HepG2 (cell line): ENCODE measurements at regions not wholly inside any gene's neighbourhood (a gene's known extent, or its start where the extent isn't known, plus 50 kb on each side); places are given as distances from the start of the nearest gene placed in this dataset.
"Not testable (repeated sequence)": the region's sequence is repeated elsewhere in the genome, so short reads cannot be mapped to it uniquely, and the experiment has no call there.

Source experiments
- ATAC-seq: fragments of 200-7000 bp; cut with Tn5 transposase; 3 replicates; pipeline ENCODE4 v1.9.1; 2020; ENCODE audit warnings: mild to moderate bottlenecking, moderate library complexity
- BruUV-seq: library from RNA; stranded (reverse); fragments of 400-500 nt; replicated peaks from 2 replicates; lab custom pipeline; 2021; lab: Mats Ljungman, UMichigan
- CTCF ChIA-PET: fragments of 300-600 bp; formaldehyde crosslinking; extraction: SDS; loops from one replicate; lab custom pipeline; 2021; ENCODE audit warnings: low total read pairs, inconsistent platforms, low intra/inter-chr PET ratio; lab: Yijun Ruan, JAX
- POLR2A ChIA-PET: fragments of 350-600 bp; sonication (Branson Sonifier 250); formaldehyde crosslinking; loops from one replicate; lab custom pipeline; 2020; ENCODE audit warnings: antibody characterized with exemption, inconsistent platforms; lab: Yijun Ruan, JAX
- DNase-seq: peaks from one replicate; pipeline ENCODE4 v3.0.0-alpha.2; 2015; ENCODE audit warnings: low spot score
- FAIRE-seq: peaks from 3 replicates; lab custom pipeline; 2011; peaks lifted over from hg19 to GRCh38; lab: Jason Lieb, UNC
- H2AFZ ChIP-seq: one replicate; pipeline ENCODE4 v1.6.1; 2011; ENCODE audit warnings: low read length, inconsistent platforms
- H3K27ac ChIP-seq: fragments of 300-600 bp; 3 replicates; pipeline ENCODE4 v1.8.0; 2011; ENCODE audit warnings: mixed run types, mild to moderate bottlenecking, mixed read lengths, low read length, inconsistent platforms; ENCODE audit not compliant: insufficient read depth; ENCODE audit errors: extremely low read length
- H3K27me3 ChIP-seq, 2 experiments: fragments of 200-600 bp in 1 of 2; 2 replicates in 1 of 2; 3 replicates in 1 of 2; pipeline versions ENCODE4 v1.6.0 to v1.8.0; 2011; ENCODE audit warnings: low read length in 2 of 2, mild to moderate bottlenecking in 2 of 2, moderate library complexity in 2 of 2, inconsistent platforms in 1 of 2; ENCODE audit not compliant: insufficient read depth in 2 of 2, control insufficient read depth in 1 of 2
- H3K36me3 ChIP-seq, 2 experiments: fragments of 200-600 bp in 1 of 2; replicated peaks in 1 of 2; 2 replicates in 1 of 2; 3 replicates in 1 of 2; pipeline versions ENCODE4 v1.5.1 to v1.8.0; 2011; ENCODE audit warnings: low read length in 2 of 2, inconsistent platforms in 1 of 2; ENCODE audit not compliant: insufficient read depth in 2 of 2, control insufficient read depth in 1 of 2
- H3K4me1 ChIP-seq: 2 replicates; pipeline ENCODE4 v1.5.1; 2012; ENCODE audit warnings: low read length, inconsistent platforms; ENCODE audit not compliant: insufficient read depth
- H3K4me2 ChIP-seq: 2 replicates; pipeline ENCODE4 v1.6.0; 2011; ENCODE audit warnings: low read depth, low read length, inconsistent platforms
- H3K4me3 ChIP-seq, 3 experiments: fragments of 200-600 bp in 1 of 3; sonication (generic), shearing (Covaris generic) in 1 of 3; replicated peaks in 1 of 3; 2 replicates each; pipeline ENCODE4 v1.5.1; 2011 to 2016; ENCODE audit warnings: low read length in 3 of 3, inconsistent platforms in 2 of 3, low read depth in 2 of 3, mild to moderate bottlenecking in 2 of 3, control low read depth in 1 of 3, mixed read lengths in 1 of 3; ENCODE audit not compliant: insufficient read depth in 1 of 3
- H3K79me2 ChIP-seq: one replicate; pipeline ENCODE4 v1.6.1; 2011; ENCODE audit warnings: low read length, inconsistent platforms; ENCODE audit not compliant: insufficient read depth
- H3K9ac ChIP-seq: 2 replicates; pipeline ENCODE4 v1.6.0; 2011; ENCODE audit warnings: mild to moderate bottlenecking, low read depth, low read length, inconsistent platforms; ENCODE audit not compliant: insufficient read depth
- H3K9me3 ChIP-seq: 2 replicates; pipeline ENCODE4 v1.5.1; 2012; ENCODE audit warnings: mild to moderate bottlenecking, low read length
- H4K20me1 ChIP-seq: 2 replicates; pipeline ENCODE4 v1.6.0; 2011; ENCODE audit warnings: inconsistent platforms, mild to moderate bottlenecking, low read length, moderate library complexity; ENCODE audit not compliant: insufficient read depth
- RXRB ChIP-seq: IDR thresholded peaks from 2 replicates; pipeline ENCODE4 v1.6.1; 2016; ENCODE audit warnings: borderline replicate concordance, missing genetic modification reagents, missing compliant biosample characterization
- SETDB1 ChIP-seq: sonication (generic); formaldehyde crosslinking; IDR thresholded peaks from 2 replicates; pipeline ENCODE4 v1.5.1; 2020; ENCODE audit warnings: missing genetic modification reagents, mild to moderate bottlenecking, borderline replicate concordance
- SRSF9 ChIP-seq: fragments of 200-400 bp; formaldehyde crosslinking; IDR thresholded peaks from 2 replicates; pipeline ENCODE4 v1.6.1; 2018; ENCODE audit warnings: borderline replicate concordance, mild to moderate bottlenecking, low read depth, low read length; ENCODE audit not compliant: insufficient read depth, poor library complexity, severe bottlenecking
- ZFP36L1 ChIP-seq: sonication (generic); formaldehyde crosslinking; IDR thresholded peaks from 2 replicates; pipeline ENCODE4 v1.8.0; 2022; ENCODE audit warnings: mild to moderate bottlenecking, missing genetic modification reagents, moderate library complexity
- ZNF326 ChIP-seq: sonication (generic); formaldehyde crosslinking; IDR thresholded peaks from 2 replicates; pipeline ENCODE4 v1.4.0; 2020; ENCODE audit warnings: missing genetic modification reagents, borderline replicate concordance
- ZNF367 ChIP-seq: sonication (generic); formaldehyde crosslinking; IDR thresholded peaks from 2 replicates; pipeline ENCODE4 v1.4.0; 2020; ENCODE audit warnings: missing genetic modification reagents, borderline replicate concordance
- ZNF639 ChIP-seq: conservative IDR thresholded peaks from 2 replicates; pipeline ENCODE4 v1.6.1; 2018; ENCODE audit warnings: missing genetic modification reagents
- ZNF720 ChIP-seq: sonication (generic); formaldehyde crosslinking; IDR thresholded peaks from 2 replicates; pipeline ENCODE4 v1.4.0; 2020; ENCODE audit warnings: missing genetic modification reagents
- WGBS: methylation state at CpG from one replicate; pipeline ENCODE4 v1.1.6; 2017; ENCODE audit warnings: low lambda C conversion rate; 5-methylcytosine and 5-hydroxymethylcytosine counted together
- in situ Hi-C: cut with HindIII; loops from 2 replicates; pipeline ENCODE4 v1.10.0; 2017; ENCODE audit warnings: low pct_unique_long_range_greater_than_20kb; ENCODE audit not compliant: extremely low pct_ligation_motif_present
- intact Hi-C: fragments of 100-400 bp; cut with micrococcal nuclease; formaldehyde crosslinking; loops from one replicate; pipeline ENCODE4 v1.10.0; 2022; ENCODE audit not compliant: unreplicated experiment
- TF ChIP-seq, protein P1 (sequence below): fragments of 450-650 bp; IDR thresholded peaks from 2 replicates; pipeline ENCODE4 v1.6.1; 2017; ENCODE audit warnings: mild to moderate bottlenecking
- TF ChIP-seq, protein P2 (sequence below): sonication (generic); formaldehyde crosslinking; IDR thresholded peaks from 2 replicates; pipeline ENCODE4 v1.5.0; 2020; ENCODE audit warnings: missing genetic modification reagents
- TF ChIP-seq, protein P3 (sequence below): sonication (generic); formaldehyde crosslinking; IDR thresholded peaks from 2 replicates; pipeline ENCODE4 v1.5.0; 2020; ENCODE audit warnings: mild to moderate bottlenecking, missing genetic modification reagents

DNA sequence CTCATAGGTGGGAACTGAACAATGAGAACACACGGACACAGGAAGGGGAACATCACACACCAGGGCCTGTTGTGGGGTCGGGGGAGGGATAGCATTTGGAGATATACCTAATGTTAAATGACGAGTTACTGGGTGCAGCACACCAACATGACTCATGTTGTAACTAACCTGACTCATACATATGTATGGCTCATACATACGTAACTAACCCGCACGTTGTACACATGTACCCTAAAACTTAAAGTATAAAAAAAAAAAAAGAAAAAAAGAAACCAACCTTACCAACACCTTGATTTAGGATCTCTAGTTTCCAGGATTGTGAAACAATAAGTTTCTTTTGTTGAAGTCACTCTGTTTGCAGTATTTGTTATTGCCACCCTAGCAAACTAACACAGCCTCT lies 76.3 kb upstream of the NPSR1 start:
- CTCF ChIA-PET, H3K9ac ChIP-seq, H3K27ac ChIP-seq, H3K4me1 ChIP-seq, H3K36me3 ChIP-seq, H3K79me2 ChIP-seq, intact Hi-C loops, H3K4me3 ChIP-seq, H3K9me3 ChIP-seq, in situ Hi-C loops, H3K27me3 ChIP-seq, H4K20me1 ChIP-seq, ATAC-seq, FAIRE-seq, DNase-seq, H2AFZ ChIP-seq, BruUV-seq, H3K4me2 ChIP-seq: not testable (repeated sequence)
- 96% methylated on average over 6 of the region's 6 CpGs for WGBS
- POLR2A ChIA-PET: interaction anchor here (0.7 kb wide), 1 partner anchor 18 kb away, joined by 3 read pairs; no protein-coding TSS in a partner anchor

- POLR2A ChIA-PET: no interaction called here
- no peak for DNase-seq
- H3K4me3 ChIP-seq: no peak overlapping the region
- CTCF ChIA-PET: no interaction called here
- ATAC-seq: no peak
- WGBS: 100% methylated on average over 6 of the region's 6 CpGs
- no peak for TF ChIP-seq ZNF639 (CRISPR knock-in tag)
- TF ChIP-seq ZNF720: no peak
- TF ChIP-seq ZNF367: no peak
- TF ChIP-seq, protein P1, sequence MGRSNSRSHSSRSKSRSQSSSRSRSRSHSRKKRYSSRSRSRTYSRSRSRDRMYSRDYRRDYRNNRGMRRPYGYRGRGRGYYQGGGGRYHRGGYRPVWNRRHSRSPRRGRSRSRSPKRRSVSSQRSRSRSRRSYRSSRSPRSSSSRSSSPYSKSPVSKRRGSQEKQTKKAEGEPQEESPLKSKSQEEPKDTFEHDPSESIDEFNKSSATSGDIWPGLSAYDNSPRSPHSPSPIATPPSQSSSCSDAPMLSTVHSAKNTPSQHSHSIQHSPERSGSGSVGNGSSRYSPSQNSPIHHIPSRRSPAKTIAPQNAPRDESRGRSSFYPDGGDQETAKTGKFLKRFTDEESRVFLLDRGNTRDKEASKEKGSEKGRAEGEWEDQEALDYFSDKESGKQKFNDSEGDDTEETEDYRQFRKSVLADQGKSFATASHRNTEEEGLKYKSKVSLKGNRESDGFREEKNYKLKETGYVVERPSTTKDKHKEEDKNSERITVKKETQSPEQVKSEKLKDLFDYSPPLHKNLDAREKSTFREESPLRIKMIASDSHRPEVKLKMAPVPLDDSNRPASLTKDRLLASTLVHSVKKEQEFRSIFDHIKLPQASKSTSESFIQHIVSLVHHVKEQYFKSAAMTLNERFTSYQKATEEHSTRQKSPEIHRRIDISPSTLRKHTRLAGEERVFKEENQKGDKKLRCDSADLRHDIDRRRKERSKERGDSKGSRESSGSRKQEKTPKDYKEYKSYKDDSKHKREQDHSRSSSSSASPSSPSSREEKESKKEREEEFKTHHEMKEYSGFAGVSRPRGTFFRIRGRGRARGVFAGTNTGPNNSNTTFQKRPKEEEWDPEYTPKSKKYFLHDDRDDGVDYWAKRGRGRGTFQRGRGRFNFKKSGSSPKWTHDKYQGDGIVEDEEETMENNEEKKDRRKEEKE: no peak
- TF ChIP-seq, protein P2, sequence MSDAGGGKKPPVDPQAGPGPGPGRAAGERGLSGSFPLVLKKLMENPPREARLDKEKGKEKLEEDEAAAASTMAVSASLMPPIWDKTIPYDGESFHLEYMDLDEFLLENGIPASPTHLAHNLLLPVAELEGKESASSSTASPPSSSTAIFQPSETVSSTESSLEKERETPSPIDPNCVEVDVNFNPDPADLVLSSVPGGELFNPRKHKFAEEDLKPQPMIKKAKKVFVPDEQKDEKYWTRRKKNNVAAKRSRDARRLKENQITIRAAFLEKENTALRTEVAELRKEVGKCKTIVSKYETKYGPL (CRISPR knock-in tag): no peak
- TF ChIP-seq ZNF326 (CRISPR knock-in tag): no peak
- TF ChIP-seq ZFP36L1: no peak
- no peak for TF ChIP-seq RXRB (CRISPR knock-in tag)
- no peak for TF ChIP-seq SRSF9
- TF ChIP-seq SETDB1 (CRISPR knock-in tag): no peak
- TF ChIP-seq, protein P3, sequence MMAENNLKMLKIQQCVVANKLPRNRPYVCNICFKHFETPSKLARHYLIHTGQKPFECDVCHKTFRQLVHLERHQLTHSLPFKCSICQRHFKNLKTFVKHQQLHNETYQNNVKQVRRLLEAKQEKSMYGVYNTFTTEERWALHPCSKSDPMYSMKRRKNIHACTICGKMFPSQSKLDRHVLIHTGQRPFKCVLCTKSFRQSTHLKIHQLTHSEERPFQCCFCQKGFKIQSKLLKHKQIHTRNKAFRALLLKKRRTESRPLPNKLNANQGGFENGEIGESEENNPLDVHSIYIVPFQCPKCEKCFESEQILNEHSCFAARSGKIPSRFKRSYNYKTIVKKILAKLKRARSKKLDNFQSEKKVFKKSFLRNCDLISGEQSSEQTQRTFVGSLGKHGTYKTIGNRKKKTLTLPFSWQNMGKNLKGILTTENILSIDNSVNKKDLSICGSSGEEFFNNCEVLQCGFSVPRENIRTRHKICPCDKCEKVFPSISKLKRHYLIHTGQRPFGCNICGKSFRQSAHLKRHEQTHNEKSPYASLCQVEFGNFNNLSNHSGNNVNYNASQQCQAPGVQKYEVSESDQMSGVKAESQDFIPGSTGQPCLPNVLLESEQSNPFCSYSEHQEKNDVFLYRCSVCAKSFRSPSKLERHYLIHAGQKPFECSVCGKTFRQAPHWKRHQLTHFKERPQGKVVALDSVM (CRISPR knock-in tag): no peak
- TF ChIP-seq, all 625 proteins: peak for 0
- in situ Hi-C loops (no loop called here), intact Hi-C loops (no loop called here)
- H3K36me3 ChIP-seq: no peaks in the 10 kb centered on the region
- H3K9me3 ChIP-seq: no peaks in the 10 kb centered on the region
- H3K27ac ChIP-seq: no peak overlapping the region
- no peaks in the 10 kb centered on the region for H3K27me3 ChIP-seq
- no peak overlapping the region for H2AFZ ChIP-seq
- H3K79me2 ChIP-seq: no peaks in the 10 kb centered on the region
- no peaks in the 10 kb centered on the region for H4K20me1 ChIP-seq
- H3K4me1 ChIP-seq: peaks cover 6% of the 10 kb centered on the region
- no peak for FAIRE-seq
- BruUV-seq: no TSS peak
- no peak overlapping the region for H3K4me2 ChIP-seq
- no peak overlapping the region for H3K9ac ChIP-seq
These were observed 73.5 kb upstream of the NPSR1 start for GRCh38 chr7:34584526-34584925.
